Small intestine (tissue), 7 donors: ENCODE measurements at regions not wholly inside any gene's neighbourhood (a gene's known extent, or its start where the extent isn't known, plus 50 kb on each side); places are given as distances from the start of the nearest gene placed in this dataset.

Source experiments
- DNase-seq, 2 donors: peaks; one replicate each; pipeline versions ENCODE4 v3.0.0 to v3.0.0-alpha.2; 2013
- FAIRE-seq: peaks from 2 replicates; lab custom pipeline; 2012; peaks lifted over from hg19 to GRCh38; lab: Jason Lieb, UNC
- H3K27ac ChIP-seq, 3 donors: one replicate each; pipeline ENCODE4 v1.5.1; 2013; ENCODE audit warnings: low read length in 2 of 3, mild to moderate bottlenecking in 2 of 3, control low read depth in 1 of 3, inconsistent platforms in 1 of 3, low read depth in 1 of 3, moderate library complexity in 1 of 3
- H3K27me3 ChIP-seq, 3 donors: one replicate each; pipeline ENCODE4 v1.6.1; 2013; ENCODE audit warnings: low read length in 3 of 3, inconsistent platforms in 1 of 3; ENCODE audit not compliant: control insufficient read depth in 3 of 3, insufficient read depth in 3 of 3
- H3K36me3 ChIP-seq, 3 donors: one replicate each; pipeline ENCODE4 v1.6.1; 2013; ENCODE audit warnings: low read length in 3 of 3, inconsistent platforms in 1 of 3, low read depth in 1 of 3, mild to moderate bottlenecking in 1 of 3, moderate library complexity in 1 of 3; ENCODE audit not compliant: control insufficient read depth in 3 of 3, insufficient read depth in 2 of 3
- H3K4me1 ChIP-seq, 3 donors: one replicate each; pipeline ENCODE4 v1.6.1; 2013; ENCODE audit warnings: low read length in 2 of 3, inconsistent platforms in 1 of 3, low read depth in 1 of 3, mild to moderate bottlenecking in 1 of 3, moderate library complexity in 1 of 3; ENCODE audit not compliant: control insufficient read depth in 3 of 3, insufficient read depth in 2 of 3
- H3K4me3 ChIP-seq, 3 donors: one replicate each; pipeline ENCODE4 v1.5.1; 2013; ENCODE audit warnings: low read length in 3 of 3, control low read depth in 1 of 3, inconsistent platforms in 1 of 3, low read depth in 1 of 3, mild to moderate bottlenecking in 1 of 3, moderate library complexity in 1 of 3
- H3K9me3 ChIP-seq, 2 donors: one replicate each; pipeline ENCODE4 v1.6.1; 2013; ENCODE audit warnings: low read depth in 1 of 2, low read length in 1 of 2; ENCODE audit not compliant: control insufficient read depth in 2 of 2, insufficient read depth in 1 of 2
- WGBS, 3 donors: extraction: QIAGEN DNeasy Blood & Tissue Kit; methylation state at CpG; one replicate each; pipeline ENCODE4 v1.1.7; 2013; 5-methylcytosine and 5-hydroxymethylcytosine counted together
- donor health status: healthy with polysubstance abuse.
- donor health status: control.
- donor health status: control.
- donor health status: Bipolar disorder and iron deficiency.
- donor health status: healthy.

- H3K27ac ChIP-seq: no peak overlapping the region
- no peaks in the 10 kb centered on the region for H3K4me1 ChIP-seq
- no peak overlapping the region for H3K4me3 ChIP-seq
- no peaks in the 10 kb centered on the region for H3K27me3 ChIP-seq
- no peaks in the 10 kb centered on the region for H3K9me3 ChIP-seq
- FAIRE-seq (no peak), DNase-seq (no peak)
- peaks cover 0 to 2% (median 1%) of the 10 kb centered on the region in 3 donors for H3K36me3 ChIP-seq
These were observed 570.2 kb downstream of the UTRN start for GRCh38 chr6:144855375-144855774.

GRCh38 chr6:144855812-144856531 is 570.8 kb downstream of the UTRN start:
- 94 to 98% (median 95%) methylated on average over 2 of the region's 2 CpGs for WGBS, 3 donors
- Histone ChIP-seq H3K27ac (no peak overlapping the region), H3K4me3 (no peak overlapping the region), H3K4me1 (no peaks in the 10 kb centered on the region), H3K27me3 (no peaks in the 10 kb centered on the region), H3K9me3 (no peaks in the 10 kb centered on the region), H3K36me3 (peaks cover 0 to 2% (median 0%) of the 10 kb centered on the region in 3 donors)
- FAIRE-seq: no peak
- DNase-seq: no peak

- DNase-seq: no peak
- FAIRE-seq: no peak
- Histone ChIP-seq H3K9me3 (no peaks in the 10 kb centered on the region), H3K36me3 (peaks cover 0 to 2% (median 0%) of the 10 kb centered on the region in 3 donors), H3K4me1 (no peaks in the 10 kb centered on the region), H3K27ac (no peak overlapping the region), H3K27me3 (no peaks in the 10 kb centered on the region), H3K4me3 (no peak overlapping the region)
- WGBS, 3 donors: 91 to 95% (median 95%) methylated on average over 3 of the region's 3 CpGs
These were observed 571.5 kb downstream of the UTRN start for GRCh38 chr6:144856622-144857021.

GRCh38 chr6:144857086-144857485 is 572.0 kb downstream of the UTRN start:
- WGBS, 3 donors: 36 to 66% (median 44%) methylated on average over 3 of the region's 3 CpGs

GRCh38 chr6:144862769-144863168 is 577.6 kb downstream of the UTRN start:
- Histone ChIP-seq H3K4me1 (no peaks in the 10 kb centered on the region), H3K36me3 (no peaks in the 10 kb centered on the region), H3K27me3 (peaks cover 0 to 2% (median 0%) of the 10 kb centered on the region in 3 donors), H3K27ac (no peak overlapping the region), H3K4me3 (no peak overlapping the region), H3K9me3 (peaks cover 1 to 12% of the 10 kb centered on the region in 2 donors)
- 70 to 78% (median 75%) methylated on average over 2 of the region's 2 CpGs for WGBS, 3 donors
- DNase-seq (no peak), FAIRE-seq (no peak)

More at GRCh38 chr6:144857086-144857485, 572.0 kb downstream of the UTRN start:
- Histone ChIP-seq H3K4me1 (no peaks in the 10 kb centered on the region), H3K9me3 (no peaks in the 10 kb centered on the region), H3K27ac (no peak overlapping the region), H3K4me3 (no peak overlapping the region), H3K27me3 (no peaks in the 10 kb centered on the region), H3K36me3 (peaks cover 0 to 2% (median 0%) of the 10 kb centered on the region in 3 donors)
- FAIRE-seq (no peak), DNase-seq (no peak)

GRCh38 chr6:144867761-144868160 is 582.6 kb downstream of the UTRN start:
- Histone ChIP-seq H3K27me3 (peaks cover 0 to 2% (median 0%) of the 10 kb centered on the region in 3 donors), H3K27ac (no peak overlapping the region), H3K4me3 (no peak overlapping the region), H3K36me3 (no peaks in the 10 kb centered on the region), H3K4me1 (no peaks in the 10 kb centered on the region), H3K9me3 (peaks cover 1 to 12% of the 10 kb centered on the region in 2 donors)
- DNase-seq: no peak
- 15 to 41% (median 41%) methylated on average over 2 of the region's 2 CpGs for WGBS, 3 donors
- no peak for FAIRE-seq

GRCh38 chr6:144870782-144871181 is 585.6 kb downstream of the UTRN start:
- Histone ChIP-seq H3K27me3 (no peaks in the 10 kb centered on the region), H3K4me1 (no peaks in the 10 kb centered on the region), H3K27ac (no peak overlapping the region), H3K9me3 (peaks cover 0 to 4% of the 10 kb centered on the region in 2 donors), H3K4me3 (no peak overlapping the region), H3K36me3 (no peaks in the 10 kb centered on the region)
- 59 to 79% (median 70%) methylated on average over 2 of the region's 2 CpGs for WGBS, 3 donors
- FAIRE-seq (no peak), DNase-seq (no peak)

GRCh38 chr6:144873623-144874378 is 588.7 kb downstream of the UTRN start:
- H3K9me3 ChIP-seq: peaks cover 0 to 3% of the 10 kb centered on the region in 2 donors
- H3K36me3 ChIP-seq: no peaks in the 10 kb centered on the region
- no peaks in the 10 kb centered on the region for H3K4me1 ChIP-seq
- no peak overlapping the region for H3K4me3 ChIP-seq
- DNase-seq (no peak), FAIRE-seq (no peak)
- no peak overlapping the region for H3K27ac ChIP-seq
- WGBS, 3 donors: 68 to 80% (median 75%) methylated on average over 1 of the region's 1 CpG
- H3K27me3 ChIP-seq: no peaks in the 10 kb centered on the region
